ENCODE measurements at regions not wholly inside any gene's neighbourhood (a gene's known extent, or its start where the extent isn't known, plus 50 kb on each side); places are given as distances from the start of the nearest gene placed in this dataset.

DNA sequence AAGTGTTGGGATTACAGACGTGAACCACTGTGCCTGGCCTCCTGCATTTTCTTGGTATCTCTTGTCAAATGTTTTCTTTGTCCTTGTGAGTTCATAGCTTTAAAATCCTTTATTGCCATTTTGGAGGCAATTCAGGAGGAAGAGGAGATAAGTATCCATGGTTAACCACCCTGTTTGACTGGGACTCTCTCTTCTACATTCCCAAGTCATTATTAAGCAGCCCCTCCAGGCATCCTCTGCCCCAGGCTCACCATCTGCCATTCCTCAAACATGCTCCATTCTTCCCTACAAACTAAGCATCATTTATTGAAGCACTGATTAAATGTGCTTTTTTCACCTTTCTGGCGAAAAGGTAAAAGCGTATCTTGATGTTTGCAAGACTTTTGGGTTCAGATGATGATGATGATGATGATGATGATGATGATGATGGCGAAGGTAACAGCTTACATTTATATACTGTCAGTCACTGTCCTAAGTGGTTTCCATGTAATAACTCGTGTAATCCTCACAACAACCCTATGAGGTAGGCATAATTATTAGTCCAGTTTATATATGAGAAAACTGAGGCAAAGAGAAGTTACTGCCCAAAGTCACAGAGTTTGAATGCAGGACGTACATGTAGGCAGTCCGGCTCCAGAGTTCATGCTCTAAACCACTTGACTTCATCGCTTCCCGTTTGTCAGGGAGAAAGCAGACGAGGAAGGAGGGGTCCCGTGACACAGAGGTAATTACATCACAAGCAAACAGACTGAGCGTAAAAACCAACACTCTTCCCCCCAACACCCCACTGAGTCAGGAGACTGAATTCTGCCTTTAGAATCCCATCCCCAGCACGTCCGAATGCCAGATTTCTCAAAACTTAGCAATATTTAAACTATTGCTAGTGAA, 69.7 kb upstream of the ACKR3 start:
- no peak for DNase-seq (ENCODE audit: low read depth)

DNA sequence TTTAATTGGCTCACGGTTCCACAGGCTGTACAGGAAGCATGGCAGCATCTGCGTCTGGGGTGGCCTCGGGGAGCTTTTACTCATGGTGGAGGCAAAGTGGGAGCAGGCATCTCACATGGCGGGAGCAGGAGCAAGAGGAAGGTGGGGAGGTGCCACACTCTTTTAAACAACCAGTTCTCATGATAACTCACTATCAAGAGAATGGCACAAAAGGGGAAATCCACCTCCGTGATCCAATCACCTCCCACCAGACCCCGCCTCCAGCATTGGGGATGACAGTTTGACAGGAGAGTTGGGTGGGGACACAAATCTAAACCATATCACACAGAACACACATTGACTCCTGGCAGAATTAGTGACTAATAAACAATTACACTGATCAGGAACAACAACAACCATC, 68.6 kb upstream of the ACKR3 start:
- DNase-seq (ENCODE audit: low read depth) = no peak

DNA sequence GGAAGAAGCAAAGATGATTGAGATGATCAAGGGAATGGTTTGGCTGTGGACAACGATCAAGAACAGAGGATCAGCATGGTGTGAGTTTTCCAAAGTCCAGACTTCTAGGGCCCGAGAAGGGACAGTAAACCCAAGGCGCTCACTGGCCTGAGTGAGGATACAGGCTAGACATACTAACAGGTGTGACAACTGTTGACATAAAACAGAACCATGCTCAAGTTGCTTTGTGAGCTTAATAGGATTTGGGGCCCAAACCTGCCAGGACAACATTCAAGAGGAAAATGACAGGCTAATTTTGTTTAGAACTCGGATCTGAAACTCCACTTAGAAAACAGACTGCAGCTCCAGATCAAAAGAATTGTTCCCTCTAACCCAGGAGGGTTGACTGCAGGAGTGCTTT, 68.1 kb upstream of the ACKR3 start:
- no peak for DNase-seq (ENCODE audit: low read depth)

DNA sequence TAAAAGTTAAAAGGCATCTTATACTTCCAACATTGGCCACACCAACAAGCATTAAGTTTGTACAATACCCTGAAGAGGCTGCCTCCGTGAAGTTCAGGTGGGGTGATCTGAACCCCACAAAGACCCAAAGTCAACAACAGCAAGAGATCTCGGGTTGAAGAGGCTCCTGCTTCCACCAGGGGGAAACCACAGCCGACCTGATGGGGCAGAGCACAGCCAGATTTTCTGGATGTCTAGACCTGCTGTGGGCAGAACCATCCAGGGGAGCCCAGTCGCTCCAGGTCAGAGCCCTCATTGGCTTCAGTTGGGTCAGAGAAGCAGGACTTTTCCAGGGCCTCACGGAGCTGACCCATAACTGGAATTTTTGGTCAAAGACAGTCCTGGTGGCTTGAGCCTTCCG, 66.5 kb upstream of the ACKR3 start:
- DNase-seq (ENCODE audit: low read depth) = no peak

DNA sequence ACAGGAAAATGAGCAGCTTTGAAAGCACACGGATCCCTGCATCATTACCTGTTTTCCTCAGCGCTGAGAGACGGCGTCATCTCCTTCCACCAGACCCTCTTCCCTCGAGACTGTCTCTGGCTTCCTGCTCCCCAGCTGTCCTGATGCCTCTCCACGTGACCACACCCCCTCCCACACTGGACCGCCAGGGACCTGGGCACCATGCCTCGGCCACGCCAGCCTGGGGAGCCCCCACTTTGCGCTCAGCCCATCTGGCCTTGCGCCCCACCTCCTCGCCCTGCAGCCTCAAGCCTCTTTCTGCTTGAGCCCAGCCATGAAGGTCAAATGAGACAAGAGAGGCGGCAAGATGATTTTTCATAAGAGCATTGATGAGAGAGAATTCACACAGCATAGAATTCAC, 66.0 kb upstream of the ACKR3 start:
- DNase-seq (ENCODE audit: low read depth) = no peak

DNA sequence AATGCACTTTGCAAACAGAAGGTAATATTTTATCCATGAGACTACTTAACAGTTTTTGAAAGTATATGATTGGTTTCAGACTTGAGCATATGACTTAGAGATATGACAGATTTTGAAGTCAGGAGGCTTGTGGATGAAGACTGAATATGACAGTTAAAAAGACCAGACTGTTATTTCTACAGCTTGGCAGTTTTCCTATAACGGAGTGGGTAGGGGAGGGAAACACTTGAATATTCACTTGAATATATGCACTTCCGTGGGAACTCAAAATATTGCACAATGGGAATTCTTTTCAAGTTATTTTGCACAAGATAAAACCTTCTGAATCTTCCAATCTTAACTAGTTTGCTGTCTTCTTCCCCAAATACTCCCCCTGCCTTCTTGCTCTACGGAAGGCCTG, 64.6 kb upstream of the ACKR3 start:
- no peak for DNase-seq (ENCODE audit: low read depth)

DNA sequence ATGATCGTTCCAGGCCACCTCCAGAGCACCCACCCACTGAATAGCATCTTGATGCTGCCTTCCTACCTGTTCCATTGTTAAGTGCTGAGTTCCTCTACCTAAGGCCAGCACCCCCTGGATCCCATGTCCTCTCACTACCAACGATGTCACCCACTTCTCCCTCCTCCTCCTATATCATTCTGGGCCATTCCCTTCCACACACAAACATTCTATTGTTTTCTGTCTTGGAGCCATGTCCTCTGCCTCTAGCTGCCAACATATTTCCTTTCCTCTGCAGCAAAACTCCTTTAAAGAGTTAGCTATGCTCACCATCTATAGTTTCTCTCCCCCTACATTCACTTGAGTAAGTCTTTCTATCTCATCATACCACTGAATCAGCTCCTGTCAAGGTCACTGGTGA, 64.0 kb upstream of the ACKR3 start:
- DNase-seq (ENCODE audit: low read depth) = no peak

DNA sequence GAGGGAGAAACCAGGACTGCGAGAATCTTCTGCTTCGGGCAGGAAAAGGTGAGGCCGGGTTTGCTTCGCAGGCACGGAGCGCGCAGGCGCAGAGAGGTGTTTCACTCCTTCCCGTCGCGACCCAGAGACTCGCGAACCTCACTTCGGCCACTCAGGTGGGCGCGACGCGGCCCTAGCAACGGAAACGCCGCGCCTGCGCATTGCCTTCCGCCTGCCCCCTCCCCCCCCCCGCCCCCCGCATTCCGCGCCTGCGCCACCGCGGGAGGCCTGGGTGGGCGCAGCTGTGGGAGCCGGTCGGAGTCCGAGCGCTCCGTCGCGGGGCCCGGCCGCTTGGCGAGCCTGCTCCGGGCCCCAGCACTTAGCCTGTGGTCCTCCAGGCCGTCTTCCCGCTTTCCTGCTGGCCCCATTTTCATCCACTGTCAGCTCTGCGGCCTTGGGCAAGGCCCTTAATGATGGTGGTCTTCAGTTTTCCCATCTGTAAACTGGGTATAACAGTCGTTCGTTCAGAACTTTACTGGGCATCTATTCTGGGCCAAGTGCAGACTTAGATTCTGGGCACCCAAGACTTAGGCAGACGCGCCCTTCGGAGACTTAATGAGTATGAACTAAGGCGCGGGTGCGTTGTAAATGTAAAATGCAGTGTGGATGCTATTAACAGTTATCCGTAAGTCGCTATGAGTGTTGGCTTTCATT, 62.1 kb upstream of the ACKR3 start:
- DNase-seq (ENCODE audit: low read depth) = peak; percentile 56

DNA sequence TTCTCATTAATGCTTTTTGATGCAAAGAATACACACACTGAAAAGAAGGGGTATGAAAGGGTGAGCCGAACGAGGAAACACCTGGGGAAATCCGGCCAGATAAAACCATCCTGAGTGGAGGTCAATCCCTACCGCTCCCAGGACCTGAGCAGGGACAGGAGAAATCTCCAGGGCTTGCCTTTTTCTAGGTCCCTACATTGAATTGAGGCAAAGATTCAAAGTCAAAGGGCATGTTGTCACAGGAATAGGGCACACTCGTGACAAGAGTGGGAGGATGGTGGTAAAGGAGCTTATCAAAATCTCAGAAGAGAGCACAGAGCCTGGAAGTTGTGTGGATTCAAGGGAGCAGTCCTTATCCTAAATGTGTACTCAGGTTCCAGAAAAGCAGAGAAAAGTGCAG, 61.2 kb upstream of the ACKR3 start:
- DNase-seq (ENCODE audit: low read depth) = no peak

DNA sequence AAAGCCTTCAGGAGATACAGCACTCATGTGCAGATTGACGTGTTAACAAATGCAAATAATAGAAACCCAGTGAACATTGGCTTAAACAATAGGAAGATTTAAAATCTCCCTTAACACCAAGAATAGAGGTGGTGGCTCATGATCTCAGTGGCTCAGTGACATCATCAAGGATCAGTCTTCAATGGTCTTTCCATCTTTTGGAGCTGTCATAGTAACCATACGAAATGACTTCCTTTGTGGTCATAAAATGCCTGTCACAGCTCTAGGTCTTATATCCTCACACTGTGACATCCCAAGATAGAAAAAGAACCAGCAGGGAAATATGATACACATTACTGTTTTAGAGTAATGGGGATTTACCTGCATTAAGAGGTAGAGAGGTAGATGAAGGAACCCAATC, 59.6 kb upstream of the ACKR3 start:
- no peak for DNase-seq (ENCODE audit: low read depth)

DNA sequence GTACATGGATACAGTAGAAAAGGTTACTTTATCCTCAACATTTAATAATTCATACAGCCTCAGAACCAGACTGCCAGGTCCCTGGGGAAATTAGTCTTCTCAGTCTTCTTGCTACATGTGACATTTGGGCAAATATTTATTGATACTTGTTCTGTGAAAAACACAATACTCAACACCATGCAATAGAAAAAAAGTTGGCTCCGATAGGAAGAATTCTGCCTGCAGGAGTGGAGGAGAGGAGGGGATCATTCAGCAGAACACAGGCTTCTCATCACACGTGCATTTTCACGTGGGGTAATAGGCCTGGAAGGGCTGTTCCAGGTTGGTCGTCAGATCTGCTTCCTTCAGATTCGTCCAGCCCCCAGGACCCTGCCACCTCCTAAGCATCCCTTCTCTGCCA, 58.4 kb upstream of the ACKR3 start:
- no peak for DNase-seq (ENCODE audit: low read depth)

DNA sequence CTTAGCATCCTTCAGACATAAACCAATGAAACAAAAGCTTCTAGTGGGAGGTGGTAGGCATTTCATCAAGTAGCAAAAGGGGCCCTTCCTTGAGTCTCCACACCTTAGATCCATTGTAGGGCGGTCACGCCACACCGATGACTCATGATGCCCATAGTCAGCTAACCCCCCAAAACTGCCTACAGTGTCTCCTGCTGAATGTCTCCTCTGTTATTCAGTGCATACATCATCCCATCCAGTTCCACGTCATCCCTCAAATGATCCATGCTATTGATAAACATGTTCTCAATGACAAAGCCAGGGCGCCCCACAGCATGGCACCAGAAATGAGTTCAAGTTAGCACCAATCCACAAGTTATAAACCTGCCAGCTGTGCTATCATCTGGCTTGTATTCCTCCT, 57.4 kb upstream of the ACKR3 start:
- DNase-seq (ENCODE audit: low read depth) = no peak

DNA sequence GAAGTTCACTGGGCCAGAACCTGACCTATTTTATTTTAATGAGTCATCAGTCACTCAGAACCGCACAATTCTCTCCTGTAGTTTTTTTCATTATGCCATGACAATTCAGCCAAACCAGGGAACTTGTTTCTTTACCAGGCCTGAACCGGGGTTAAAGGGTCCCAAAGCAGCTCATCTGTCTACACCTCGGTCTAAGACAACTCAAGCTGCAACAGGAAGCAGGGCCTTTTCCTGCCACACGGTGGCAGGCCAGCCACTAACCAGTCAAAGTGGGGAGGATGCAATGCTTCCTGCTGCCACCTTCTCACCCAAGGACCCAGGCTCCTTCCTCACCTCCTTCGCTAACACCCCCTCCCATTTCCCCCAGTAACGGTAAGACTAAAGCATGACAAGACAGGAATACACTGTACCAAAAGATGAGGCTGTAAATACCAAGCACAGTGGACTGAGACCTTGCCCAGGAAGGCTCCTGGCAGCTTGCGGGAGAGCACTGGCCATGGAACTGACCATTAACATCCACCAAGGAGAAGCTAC, 56.7 kb upstream of the ACKR3 start:
- DNase-seq (ENCODE audit: low read depth) = peak; percentile 49

DNA sequence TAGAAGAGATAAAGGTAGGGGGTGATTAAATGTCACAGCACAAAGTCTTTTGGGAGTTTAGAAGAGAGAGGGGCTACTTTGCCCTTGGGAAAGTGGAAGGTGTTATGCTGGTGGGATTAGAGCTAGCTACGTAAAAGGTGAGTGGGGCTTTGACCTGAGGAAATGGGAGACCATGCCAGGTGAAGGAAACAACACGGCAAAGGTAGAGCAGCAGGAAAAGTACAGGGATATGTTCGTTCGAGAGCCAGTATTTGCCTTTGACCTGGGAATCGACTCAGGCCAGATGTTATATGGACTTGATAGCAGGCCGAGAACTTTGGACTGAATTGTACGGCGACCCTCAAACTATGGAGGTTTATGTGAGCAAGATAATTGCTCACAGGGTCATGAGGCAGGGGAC, 55.7 kb upstream of the ACKR3 start:
- DNase-seq (ENCODE audit: low read depth) = no peak

DNA sequence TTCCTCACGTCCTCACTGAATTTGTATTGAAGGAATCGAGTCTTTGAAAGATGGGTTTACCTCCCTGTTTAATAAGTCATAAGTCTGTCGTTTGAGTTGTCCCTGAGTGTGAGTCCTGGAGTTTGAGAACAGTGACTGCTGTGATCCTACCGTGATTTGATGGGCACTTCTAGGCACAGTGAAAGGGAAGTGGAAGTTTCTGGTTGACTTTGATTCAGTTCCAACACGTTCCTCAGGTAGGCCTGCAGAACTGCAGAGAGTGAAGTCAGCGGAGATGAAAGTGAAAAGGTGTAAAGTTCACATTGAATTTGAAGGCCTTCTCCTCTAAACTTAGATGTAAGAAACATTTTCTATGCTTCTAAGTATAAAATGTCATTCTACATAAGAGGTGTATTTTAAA, 52.9 kb upstream of the ACKR3 start:
- DNase-seq (ENCODE audit: low read depth) = no peak

DNA sequence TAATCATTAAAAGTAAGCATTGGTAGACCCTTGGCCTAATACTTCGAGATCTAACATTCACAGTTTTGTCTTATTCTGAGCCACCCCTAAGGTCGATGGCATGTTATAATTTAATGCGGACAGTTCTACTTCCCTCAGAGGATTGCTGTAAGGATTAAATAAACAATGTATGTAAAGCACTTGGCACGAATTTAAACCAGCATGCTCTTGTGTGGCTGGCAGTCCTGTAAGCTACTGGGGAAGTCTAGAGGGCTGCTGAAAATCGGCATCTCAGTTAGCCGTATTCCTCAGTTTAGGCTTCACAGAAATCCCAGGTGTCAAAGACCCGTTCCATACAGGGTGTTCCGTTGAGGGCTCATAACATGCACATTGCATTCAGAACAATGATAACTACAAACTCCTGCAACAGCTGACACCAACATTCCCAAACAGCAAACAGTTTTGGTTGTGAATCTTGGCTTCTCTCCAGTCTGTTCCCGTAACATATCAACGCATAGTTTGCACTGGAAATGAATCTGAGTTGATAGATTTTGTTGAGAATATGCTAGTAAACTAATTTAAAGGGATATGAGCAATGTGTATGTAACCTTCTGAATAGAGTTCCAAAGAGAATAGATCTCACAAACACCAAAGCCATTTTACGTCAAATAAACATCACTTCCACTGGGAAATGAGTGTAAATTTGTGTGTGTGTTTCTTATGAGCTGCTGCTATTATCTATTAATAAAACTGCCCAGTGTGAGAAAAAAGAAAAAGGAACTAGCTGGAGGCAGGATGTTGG, 52.2 kb upstream of the ACKR3 start:
- no peak for DNase-seq (ENCODE audit: low read depth)
